Karpas-422 (cell line): ENCODE measurements at regions not wholly inside any gene's neighbourhood (a gene's known extent, or its start where the extent isn't known, plus 50 kb on each side); places are given as distances from the start of the nearest gene placed in this dataset.

ENCODE experiments used
- DNase-seq: peaks from one replicate; pipeline ENCODE4 v3.0.0-alpha.2; 2015
- H2AFZ ChIP-seq: fragments of 200-600 bp; sonication (generic); 2 replicates; pipeline ENCODE4 v1.6.1; 2014; ENCODE audit warnings: antibody characterized with exemption, low read length, mixed read lengths
- H3K27ac ChIP-seq: fragments of 200-600 bp; sonication (generic); 2 replicates; pipeline ENCODE4 v1.5.1; 2014; ENCODE audit warnings: mild to moderate bottlenecking, low read length, moderate library complexity
- H3K27me3 ChIP-seq: fragments of 200-600 bp; sonication (generic); 2 replicates; pipeline ENCODE4 v1.6.1; 2014; ENCODE audit warnings: low read length, mixed read lengths
- H3K36me3 ChIP-seq: fragments of 200-600 bp; sonication (generic); 2 replicates; pipeline ENCODE4 v1.6.1; 2014; ENCODE audit warnings: low read length, mixed read lengths; ENCODE audit not compliant: insufficient read depth
- H3K4me1 ChIP-seq: fragments of 200-600 bp; sonication (generic); 2 replicates; pipeline ENCODE4 v1.6.1; 2014; ENCODE audit warnings: mild to moderate bottlenecking, low read length, mixed read lengths
- H3K4me2 ChIP-seq: fragments of 200-600 bp; sonication (generic); 2 replicates; pipeline ENCODE4 v1.6.1; 2014; ENCODE audit warnings: low read length, low read depth, mild to moderate bottlenecking; ENCODE audit not compliant: poor library complexity, severe bottlenecking
- H3K4me3 ChIP-seq: fragments of 200-600 bp; sonication (generic); 2 replicates; pipeline ENCODE4 v1.5.1; 2014; ENCODE audit warnings: mild to moderate bottlenecking, antibody characterized with exemption, low read length, mixed read lengths
- H3K79me2 ChIP-seq: fragments of 200-600 bp; sonication (generic); 2 replicates; pipeline ENCODE4 v1.6.1; 2014; ENCODE audit warnings: mild to moderate bottlenecking, low read length, mixed read lengths
- H3K9ac ChIP-seq: fragments of 200-600 bp; sonication (generic); 2 replicates; pipeline ENCODE4 v1.6.0; 2014; ENCODE audit warnings: low read length
- H3K9me2 ChIP-seq: fragments of 200-600 bp; sonication (generic), shearing (Covaris generic); replicated peaks from 2 replicates; pipeline ENCODE4 v1.6.0; 2014; ENCODE audit warnings: mild to moderate bottlenecking, low read length, moderate library complexity; ENCODE audit not compliant: insufficient read depth
- H3K9me3 ChIP-seq: fragments of 300-700, 200-600 bp; sonication (generic); 2 replicates; pipeline ENCODE4 v1.6.1; 2014; ENCODE audit warnings: low read length, mixed read lengths
- H4K20me1 ChIP-seq: fragments of 200-600 bp; sonication (generic); 2 replicates; pipeline ENCODE4 v1.6.1; 2014; ENCODE audit warnings: mild to moderate bottlenecking, antibody characterized with exemption, low read length, low read depth; ENCODE audit not compliant: insufficient read depth

DNA sequence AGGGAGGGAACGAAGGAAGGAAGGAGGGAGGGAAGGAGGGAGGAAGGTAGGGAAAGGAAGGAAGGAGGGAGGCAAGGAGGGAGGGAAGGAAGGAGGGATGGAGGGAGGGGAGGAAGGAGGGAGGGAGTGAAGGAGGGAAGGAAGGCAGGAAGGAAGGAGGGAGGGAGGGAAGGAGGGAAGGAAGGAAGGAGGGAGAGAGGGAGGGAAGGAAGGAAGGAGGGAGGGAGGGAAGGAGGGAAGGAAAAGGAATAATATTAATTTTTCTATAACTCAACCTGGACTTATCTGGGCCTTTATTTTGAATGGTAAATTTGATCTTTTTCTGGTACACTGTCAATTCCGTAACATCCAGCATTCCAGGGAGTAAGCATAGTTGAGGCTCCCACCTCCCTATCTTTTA, 244.2 kb downstream of the SPRY1 start:
- H3K9ac ChIP-seq = no peak overlapping the region
- no peaks in the 10 kb centered on the region for H3K79me2 ChIP-seq
- H3K4me3 ChIP-seq = no peak overlapping the region

GRCh38 chr4:123643691-123644090, 247.1 kb downstream of the SPRY1 start:
- Histone ChIP-seq H4K20me1 (no peaks in the 10 kb centered on the region), H3K4me2 (no peak overlapping the region), H3K27me3 (no peaks in the 10 kb centered on the region), H3K27ac (no peak overlapping the region), H3K9me2 (no peaks in the 10 kb centered on the region), H3K9me3 (no peaks in the 10 kb centered on the region), H3K4me1 (no peaks in the 10 kb centered on the region), H3K79me2 (no peaks in the 10 kb centered on the region), H2AFZ (no peak overlapping the region), H3K9ac (no peak overlapping the region), H3K36me3 (no peaks in the 10 kb centered on the region), H3K4me3 (no peak overlapping the region)
- DNase-seq = no peak

More for the DNA sequence above, 244.2 kb downstream of the SPRY1 start:
- Histone ChIP-seq H3K9me2 (no peaks in the 10 kb centered on the region), H3K4me1 (no peaks in the 10 kb centered on the region), H3K36me3 (no peaks in the 10 kb centered on the region), H4K20me1 (no peaks in the 10 kb centered on the region), H3K27me3 (no peaks in the 10 kb centered on the region), H3K9me3 (no peaks in the 10 kb centered on the region), H3K4me2 (no peak overlapping the region), H3K27ac (no peak overlapping the region), H2AFZ (no peak overlapping the region)
- DNase-seq = no peak

DNA sequence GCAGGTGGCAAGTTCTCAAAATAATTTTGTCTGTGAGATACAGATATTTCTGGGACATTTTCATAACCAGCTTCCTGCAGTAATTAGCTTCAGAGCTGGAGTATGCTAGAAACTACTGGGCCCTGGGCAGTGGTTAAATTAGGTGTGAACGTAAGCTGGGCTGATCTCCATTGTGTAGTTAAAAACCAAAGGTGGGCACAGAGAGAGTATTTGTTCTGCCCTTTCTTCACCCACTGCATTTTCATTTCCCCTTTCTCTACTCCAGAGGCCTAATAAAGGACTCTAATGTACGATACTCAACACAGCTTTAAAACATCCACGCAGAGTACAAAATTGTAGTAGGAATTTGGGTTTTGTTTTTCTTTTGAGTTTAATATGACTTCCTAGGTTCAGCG, 252.7 kb downstream of the SPRY1 start:
- Histone ChIP-seq H3K9me3 (no peaks in the 10 kb centered on the region), H3K27ac (no peak overlapping the region), H3K79me2 (no peaks in the 10 kb centered on the region), H3K4me2 (no peak overlapping the region), H3K4me1 (peaks cover 3% of the 10 kb centered on the region; the same call in 1 of the 2 replicates), H3K36me3 (no peaks in the 10 kb centered on the region), H3K9ac (no peak overlapping the region), H3K27me3 (no peaks in the 10 kb centered on the region), H3K4me3 (no peak overlapping the region), H4K20me1 (no peaks in the 10 kb centered on the region), H3K9me2 (no peaks in the 10 kb centered on the region), H2AFZ (no peak overlapping the region)
- no peak for DNase-seq

DNA sequence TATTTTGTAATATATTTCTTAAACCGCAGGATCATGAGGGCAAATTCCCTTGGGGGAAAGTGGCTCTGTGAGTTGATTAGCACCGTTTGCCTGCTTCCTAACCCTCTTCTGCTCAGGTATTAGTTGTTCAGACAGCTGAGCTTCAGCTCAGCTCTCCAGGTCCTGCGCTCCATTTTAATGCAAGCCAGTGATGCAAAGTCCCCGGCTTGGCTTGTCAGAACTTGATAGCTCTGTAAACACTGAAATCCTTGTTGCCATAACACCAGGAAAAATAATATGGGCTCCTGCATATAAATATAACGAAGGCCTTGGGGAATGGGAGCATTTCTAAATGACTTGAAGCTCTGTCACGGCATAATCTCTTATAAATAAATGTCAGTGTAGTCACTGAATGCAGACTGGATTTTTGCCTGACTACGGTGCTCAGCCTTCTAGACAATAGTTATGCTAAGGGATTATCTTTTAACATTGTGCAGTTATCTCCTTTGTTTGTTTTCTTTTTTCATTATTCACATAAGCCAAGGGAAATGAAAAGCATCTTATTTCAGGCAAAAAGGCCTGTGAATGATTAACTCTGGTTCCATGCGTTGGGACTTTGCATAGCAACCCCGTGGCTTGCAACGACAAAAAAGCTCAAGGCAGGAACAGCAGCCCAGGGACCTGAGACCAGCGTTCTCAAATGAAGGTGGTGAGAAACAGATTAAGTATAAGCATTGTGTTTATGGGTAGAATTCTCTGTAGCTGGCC, 253.2 kb downstream of the SPRY1 start:
- Histone ChIP-seq H3K79me2 (no peaks in the 10 kb centered on the region), H3K4me2 (no peak overlapping the region), H4K20me1 (no peaks in the 10 kb centered on the region), H3K27me3 (no peaks in the 10 kb centered on the region), H3K9ac (no peak overlapping the region), H3K36me3 (no peaks in the 10 kb centered on the region), H3K9me2 (no peaks in the 10 kb centered on the region), H3K9me3 (no peaks in the 10 kb centered on the region), H3K27ac (no peak overlapping the region), H3K4me1 (peaks cover 3% of the 10 kb centered on the region; the same call in 1 of the 2 replicates), H2AFZ (no peak overlapping the region), H3K4me3 (no peak overlapping the region)
- no peak for DNase-seq

GRCh38 chr4:123651066-123651465, 254.5 kb downstream of the SPRY1 start:
- H2AFZ ChIP-seq = no peak overlapping the region
- no peaks in the 10 kb centered on the region for H3K36me3 ChIP-seq
- H3K27ac ChIP-seq = no peak overlapping the region
- H3K4me1 ChIP-seq = peaks cover 3% of the 10 kb centered on the region; the same call in 1 of the 2 replicates
- DNase-seq = no peak
- no peak overlapping the region for H3K4me2 ChIP-seq
- H3K27me3 ChIP-seq = no peaks in the 10 kb centered on the region
- H3K9me3 ChIP-seq = no peaks in the 10 kb centered on the region
- no peak overlapping the region for H3K4me3 ChIP-seq
- no peaks in the 10 kb centered on the region for H3K9me2 ChIP-seq
- no peaks in the 10 kb centered on the region for H3K79me2 ChIP-seq
- no peak overlapping the region for H3K9ac ChIP-seq
- no peaks in the 10 kb centered on the region for H4K20me1 ChIP-seq

DNA sequence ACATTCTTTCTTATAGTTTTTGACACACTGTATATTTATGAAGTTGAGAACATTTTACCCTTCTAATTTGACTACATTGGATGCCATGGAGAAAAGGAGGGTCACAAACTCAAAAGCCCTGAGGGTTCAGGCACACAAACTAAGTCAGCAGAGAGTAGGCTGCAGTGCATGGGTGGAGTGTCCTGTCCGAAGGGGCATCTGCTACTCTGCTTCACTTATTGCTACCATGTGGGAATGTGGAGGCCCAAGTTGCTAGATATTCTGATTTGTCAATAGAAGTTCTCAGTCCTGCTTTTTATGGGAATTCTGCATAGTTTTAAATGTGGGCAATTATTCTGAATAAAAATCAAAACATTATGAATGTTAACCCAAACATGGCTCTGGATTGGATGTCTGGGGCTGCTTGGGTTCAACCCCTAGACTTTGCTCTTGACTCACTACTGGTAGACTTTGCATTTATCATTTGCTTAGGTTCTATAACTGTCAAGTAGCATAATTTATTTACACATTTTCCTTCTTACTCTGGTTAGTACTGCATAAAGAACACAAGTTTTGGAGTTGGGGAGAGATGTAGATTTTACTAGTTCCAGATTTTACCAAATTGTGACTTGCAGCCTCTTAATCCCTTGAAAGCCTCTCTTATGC, 255.1 kb downstream of the SPRY1 start:
- Histone ChIP-seq H2AFZ (no peak overlapping the region), H3K4me1 (peaks cover 3% of the 10 kb centered on the region; the same call in 1 of the 2 replicates), H3K79me2 (no peaks in the 10 kb centered on the region), H3K4me3 (no peak overlapping the region), H3K36me3 (no peaks in the 10 kb centered on the region), H3K4me2 (no peak overlapping the region), H3K27ac (no peak overlapping the region), H3K27me3 (no peaks in the 10 kb centered on the region), H3K9me3 (no peaks in the 10 kb centered on the region), H4K20me1 (no peaks in the 10 kb centered on the region), H3K9ac (no peak overlapping the region), H3K9me2 (no peaks in the 10 kb centered on the region)
- DNase-seq = no peak

- Histone ChIP-seq H3K36me3 (no peaks in the 10 kb centered on the region), H3K9ac (no peak overlapping the region), H3K4me3 (no peak overlapping the region), H3K27me3 (no peaks in the 10 kb centered on the region), H4K20me1 (no peaks in the 10 kb centered on the region), H3K79me2 (no peaks in the 10 kb centered on the region), H2AFZ (no peak overlapping the region), H3K9me3 (no peaks in the 10 kb centered on the region), H3K4me1 (peaks cover 3% of the 10 kb centered on the region; the same call in 1 of the 2 replicates), H3K27ac (no peak overlapping the region), H3K9me2 (no peaks in the 10 kb centered on the region), H3K4me2 (no peak overlapping the region)
- no peak for DNase-seq
Observed at GRCh38 chr4:123652476-123652875, 255.9 kb downstream of the SPRY1 start.

DNA sequence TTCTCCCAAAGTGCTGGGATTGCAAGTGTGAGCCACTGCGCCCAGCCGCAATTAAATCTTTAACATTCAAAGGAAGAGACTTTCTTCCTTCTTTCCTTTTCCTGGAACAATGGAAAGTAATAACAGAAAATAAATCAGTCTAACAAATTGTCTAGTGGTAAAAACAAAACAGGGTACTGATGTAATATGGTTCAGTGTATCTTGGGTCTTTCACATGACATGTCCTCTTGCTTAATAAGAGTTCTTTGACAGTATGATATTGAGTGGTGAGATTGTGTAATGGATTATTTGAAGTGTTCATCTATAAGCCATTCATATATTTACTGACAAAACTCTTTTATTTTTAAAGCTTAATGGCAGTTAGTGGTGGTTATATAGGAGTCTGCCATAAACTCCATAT, 256.6 kb downstream of the SPRY1 start:
- H3K4me3 ChIP-seq = no peak overlapping the region
- no peaks in the 10 kb centered on the region for H3K36me3 ChIP-seq
- H3K79me2 ChIP-seq = no peaks in the 10 kb centered on the region
- no peaks in the 10 kb centered on the region for H3K9me2 ChIP-seq
- H3K9me3 ChIP-seq = no peaks in the 10 kb centered on the region
- H4K20me1 ChIP-seq = no peaks in the 10 kb centered on the region
- no peak overlapping the region for H3K27ac ChIP-seq
- no peak overlapping the region for H3K9ac ChIP-seq
- no peak overlapping the region for H3K4me2 ChIP-seq
- H3K27me3 ChIP-seq = no peaks in the 10 kb centered on the region
- peaks cover 3% of the 10 kb centered on the region; the same call in 1 of the 2 replicates for H3K4me1 ChIP-seq
- no peak overlapping the region for H2AFZ ChIP-seq
- no peak for DNase-seq
